ENCODE measurements at regions not wholly inside any gene's neighbourhood (a gene's known extent, or its start where the extent isn't known, plus 50 kb on each side); places are given as distances from the start of the nearest gene placed in this dataset.

DNA sequence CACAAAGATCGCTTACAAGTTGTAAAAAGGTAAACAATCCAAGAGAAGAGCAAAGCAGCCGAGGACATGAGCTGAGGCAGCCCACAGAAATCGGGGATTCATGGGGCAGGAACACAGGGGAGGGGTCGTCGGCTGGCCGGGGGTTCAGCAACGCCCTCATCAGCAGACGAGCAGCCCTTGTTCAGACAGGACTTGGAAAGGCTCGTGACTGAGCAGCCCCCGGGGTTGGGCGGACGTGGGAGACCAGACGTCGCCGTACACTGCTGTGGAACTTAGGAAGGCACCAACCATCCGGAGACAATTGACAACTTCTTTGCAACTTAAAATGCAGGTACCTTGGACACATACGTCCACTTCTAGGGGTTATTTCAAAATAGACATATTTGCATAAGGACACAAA is 370.5 kb downstream of the BRD1 start:
- TF ChIP-seq, protein P1, sequence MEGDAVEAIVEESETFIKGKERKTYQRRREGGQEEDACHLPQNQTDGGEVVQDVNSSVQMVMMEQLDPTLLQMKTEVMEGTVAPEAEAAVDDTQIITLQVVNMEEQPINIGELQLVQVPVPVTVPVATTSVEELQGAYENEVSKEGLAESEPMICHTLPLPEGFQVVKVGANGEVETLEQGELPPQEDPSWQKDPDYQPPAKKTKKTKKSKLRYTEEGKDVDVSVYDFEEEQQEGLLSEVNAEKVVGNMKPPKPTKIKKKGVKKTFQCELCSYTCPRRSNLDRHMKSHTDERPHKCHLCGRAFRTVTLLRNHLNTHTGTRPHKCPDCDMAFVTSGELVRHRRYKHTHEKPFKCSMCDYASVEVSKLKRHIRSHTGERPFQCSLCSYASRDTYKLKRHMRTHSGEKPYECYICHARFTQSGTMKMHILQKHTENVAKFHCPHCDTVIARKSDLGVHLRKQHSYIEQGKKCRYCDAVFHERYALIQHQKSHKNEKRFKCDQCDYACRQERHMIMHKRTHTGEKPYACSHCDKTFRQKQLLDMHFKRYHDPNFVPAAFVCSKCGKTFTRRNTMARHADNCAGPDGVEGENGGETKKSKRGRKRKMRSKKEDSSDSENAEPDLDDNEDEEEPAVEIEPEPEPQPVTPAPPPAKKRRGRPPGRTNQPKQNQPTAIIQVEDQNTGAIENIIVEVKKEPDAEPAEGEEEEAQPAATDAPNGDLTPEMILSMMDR (IDR thresholded peaks at IDR 0.05), result no peak
- TF ChIP-seq POLR2A (IDR thresholded peaks at IDR 0.05), result no peak

Measured in esophagus squamous epithelium (tissue), 4 donors.